Activated CD4-positive, alpha-beta T cell treated with anti-CD3 and anti-CD28 coated beads for 36 hours (primary cell): ENCODE measurements at regions not wholly inside any gene's neighbourhood (a gene's known extent, or its start where the extent isn't known, plus 50 kb on each side); places are given as distances from the start of the nearest gene placed in this dataset.

ENCODE experiments used
- ATAC-seq: fragments of 200-7000 bp; cut with Tn5 transposase; one replicate; pipeline ENCODE4 v1.10.0; 2021; ENCODE audit warnings: mild to moderate bottlenecking, moderate library complexity
- CTCF ChIA-PET: fragments of 350-600 bp; sonication (Branson Sonifier 250); formaldehyde crosslinking; loops from one replicate; lab custom pipeline; 2021; ENCODE audit warnings: antibody characterized with exemption; lab: Charles Lee
- POLR2A ChIA-PET: fragments of 350-600 bp; sonication (Branson Sonifier 250); formaldehyde crosslinking; loops from one replicate; lab custom pipeline; 2021; ENCODE audit warnings: antibody characterized with exemption, inconsistent platforms; lab: Charles Lee
- DNase-seq: peaks from one replicate; pipeline ENCODE4 v3.0.0-alpha.2; 2020
- H3K27ac Mint-ChIP-seq: one replicate; pipeline ENCODE4 v1.8.0; 2021; ENCODE audit warnings: mixed read lengths
- H3K27me3 Mint-ChIP-seq: one replicate; pipeline ENCODE4 v1.8.0; 2021; ENCODE audit warnings: mixed read lengths
- H3K36me3 Mint-ChIP-seq: one replicate; pipeline ENCODE4 v1.8.0; 2021; ENCODE audit warnings: low read depth, mixed read lengths
- H3K4me1 Mint-ChIP-seq: one replicate; pipeline ENCODE4 v1.8.0; 2021; ENCODE audit warnings: mixed read lengths
- H3K4me3 Mint-ChIP-seq: one replicate; pipeline ENCODE4 v1.8.0; 2021; ENCODE audit warnings: mild to moderate bottlenecking, moderate library complexity, mixed read lengths
- H3K9me3 Mint-ChIP-seq: one replicate; pipeline ENCODE4 v1.8.0; 2021; ENCODE audit warnings: low read depth, mixed read lengths
- intact Hi-C, 2 experiments: fragments of 100-400 bp; cut with DNase I in 1 of 2; cut with micrococcal nuclease in 1 of 2; formaldehyde crosslinking; loops; one replicate each; pipeline versions ENCODE4 v1.14.2 to v1.15.1; 2022 to 2024; cut with DNase I, micrococcal nuclease

- ChIA-PET CTCF (interaction anchor here (1.7 kb wide), 1 partner anchor 10 kb away, joined by 5 read pairs; no protein-coding TSS in a partner anchor), POLR2A (no interaction called here)
- H3K27ac Mint-ChIP-seq, result no peak overlapping the region
- H3K27me3 Mint-ChIP-seq, result no peaks in the 10 kb centered on the region
- DNase-seq, result no peak
- intact Hi-C loops, result loop anchor here in 1 of 2 experiments (10.0 kb wide), 1 partner anchor 224 kb away; no protein-coding TSS in a partner anchor
- no peak overlapping the region for H3K4me3 Mint-ChIP-seq
- H3K36me3 Mint-ChIP-seq, result no peaks in the 10 kb centered on the region
- ATAC-seq, result no peak
- no peaks in the 10 kb centered on the region for H3K9me3 Mint-ChIP-seq
- peaks cover 9% of the 10 kb centered on the region for H3K4me1 Mint-ChIP-seq
These were observed 90.5 kb upstream of the EGFL6 start for GRCh38 chrX:13478740-13479451.

DNA sequence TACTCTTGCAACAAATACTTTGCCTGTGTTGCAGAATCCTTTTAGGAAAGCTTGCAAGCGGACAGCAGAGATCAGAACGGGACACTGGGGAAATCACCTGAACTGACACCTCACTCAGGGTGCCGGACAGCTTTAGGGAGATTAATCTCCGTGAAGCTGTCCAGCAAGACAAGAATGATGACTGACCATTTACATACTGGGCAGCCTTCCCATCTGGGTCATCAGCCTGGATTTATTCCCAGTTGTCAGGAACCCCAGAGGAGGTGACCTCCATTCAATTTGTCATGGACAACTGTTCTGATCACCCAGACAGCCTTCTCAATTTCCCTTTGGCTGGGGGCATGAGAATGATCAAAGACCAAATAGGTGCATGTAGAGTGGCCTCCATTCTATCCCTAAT lies 93.0 kb upstream of the EGFL6 start:
- Mint-ChIP-seq H3K4me3 (no peak overlapping the region), H3K4me1 (peaks cover 21% of the 10 kb centered on the region), H3K27ac (no peak overlapping the region), H3K36me3 (no peaks in the 10 kb centered on the region), H3K9me3 (no peaks in the 10 kb centered on the region), H3K27me3 (no peaks in the 10 kb centered on the region)
- POLR2A ChIA-PET, result no interaction called here
- CTCF ChIA-PET, result no interaction called here
- DNase-seq (no peak), ATAC-seq (no peak)
- intact Hi-C loops, result loop anchor here in 1 of 2 experiments (10.0 kb wide), 1 partner anchor 222 kb away; no protein-coding TSS in a partner anchor

GRCh38 chrX:13474164-13474516 lies 95.3 kb upstream of the EGFL6 start:
- no peaks in the 10 kb centered on the region for H3K9me3 Mint-ChIP-seq

GRCh38 chrX:13473442-13474163 lies 95.8 kb upstream of the EGFL6 start:
- intact Hi-C loops, result loop anchor here in 1 of 2 experiments (5.0 to 10.0 kb wide), 2 partner anchors 219 to 381 kb away; no protein-coding TSS in a partner anchor
- Mint-ChIP-seq H3K9me3 (no peaks in the 10 kb centered on the region), H3K4me1 (peaks cover 24% of the 10 kb centered on the region), H3K36me3 (no peaks in the 10 kb centered on the region), H3K27me3 (no peaks in the 10 kb centered on the region), H3K4me3 (peak overlapping the region; percentile 52), H3K27ac (peak overlapping the region; percentile 85)
- CTCF ChIA-PET, result interaction anchor here (0.7 to 1.3 kb wide), 3 partner anchors 15 to 234 kb away, joined by 3 to 5 read pairs (median 3); no protein-coding TSS in a partner anchor
- peak; percentile 10 for DNase-seq
- peak; percentile 42 for ATAC-seq
- POLR2A ChIA-PET, result no interaction called here

More at GRCh38 chrX:13474164-13474516, 95.3 kb upstream of the EGFL6 start:
- ChIA-PET POLR2A (no interaction called here), CTCF (interaction anchor here (0.7 to 1.3 kb wide), 2 partner anchors 14 to 101 kb away, joined by 3 to 5 read pairs; no protein-coding TSS in a partner anchor)
- ATAC-seq (peak; percentile 53), DNase-seq (no peak)
- peak overlapping the region; percentile 52 for H3K4me3 Mint-ChIP-seq
- no peaks in the 10 kb centered on the region for H3K27me3 Mint-ChIP-seq
- no peaks in the 10 kb centered on the region for H3K36me3 Mint-ChIP-seq
- H3K4me1 Mint-ChIP-seq, result peaks cover 24% of the 10 kb centered on the region
- peak overlapping the region; percentile 85 for H3K27ac Mint-ChIP-seq
- intact Hi-C loops, result loop anchor here in 1 of 2 experiments (5.0 to 10.0 kb wide), 2 partner anchors 219 to 382 kb away; no protein-coding TSS in a partner anchor

DNA sequence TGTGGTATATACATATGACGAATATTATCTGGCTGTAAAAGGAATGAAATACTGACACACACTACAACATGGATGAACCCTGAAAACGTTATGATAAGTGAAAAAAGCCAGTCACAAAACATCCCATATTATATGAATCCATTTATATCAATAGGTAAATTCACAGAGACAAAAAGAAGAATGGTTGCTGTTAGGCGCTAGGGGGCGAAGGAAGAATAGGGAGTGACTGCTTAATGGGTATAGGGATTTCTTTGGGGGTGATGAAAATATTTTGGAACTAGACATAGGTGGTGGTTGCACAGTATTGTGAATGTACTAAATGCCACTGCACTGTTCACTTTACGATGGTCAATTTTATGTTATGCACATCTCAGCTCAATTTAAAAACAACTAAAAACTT lies 96.4 kb upstream of the EGFL6 start:
- POLR2A ChIA-PET, result no interaction called here

GRCh38 chrX:13471269-13471668 lies 98.1 kb upstream of the EGFL6 start:
- ATAC-seq (no peak), DNase-seq (no peak)
- no peaks in the 10 kb centered on the region for H3K9me3 Mint-ChIP-seq
- H3K4me1 Mint-ChIP-seq, result peaks cover 24% of the 10 kb centered on the region
- CTCF ChIA-PET, result no interaction called here
- no peak overlapping the region for H3K27ac Mint-ChIP-seq
- no peaks in the 10 kb centered on the region for H3K27me3 Mint-ChIP-seq
- intact Hi-C loops, result loop anchor here in 1 of 2 experiments (5.0 to 10.0 kb wide), 2 partner anchors 216 to 379 kb away; no protein-coding TSS in a partner anchor
- H3K4me3 Mint-ChIP-seq, result no peak overlapping the region
- H3K36me3 Mint-ChIP-seq, result no peaks in the 10 kb centered on the region
- POLR2A ChIA-PET, result no interaction called here

More for the DNA sequence above, 96.4 kb upstream of the EGFL6 start:
- Mint-ChIP-seq H3K27me3 (no peaks in the 10 kb centered on the region), H3K9me3 (no peaks in the 10 kb centered on the region), H3K36me3 (no peaks in the 10 kb centered on the region), H3K4me3 (peak overlapping the region; percentile 52), H3K27ac (peak overlapping the region; percentile 27), H3K4me1 (peaks cover 24% of the 10 kb centered on the region)
- CTCF ChIA-PET, result interaction anchor here (0.7 kb wide), 1 partner anchor 233 kb away, joined by 3 read pairs; no protein-coding TSS in a partner anchor
- intact Hi-C loops, result loop anchor here in 1 of 2 experiments (5.0 to 10.0 kb wide), 2 partner anchors 218 to 381 kb away; no protein-coding TSS in a partner anchor
- DNase-seq (no peak), ATAC-seq (no peak)

- POLR2A ChIA-PET, result no interaction called here
- Mint-ChIP-seq H3K27me3 (no peaks in the 10 kb centered on the region), H3K36me3 (no peaks in the 10 kb centered on the region), H3K27ac (no peak overlapping the region), H3K4me3 (no peak overlapping the region), H3K4me1 (peaks cover 24% of the 10 kb centered on the region), H3K9me3 (no peaks in the 10 kb centered on the region)
- DNase-seq (no peak), ATAC-seq (no peak)
- intact Hi-C loops, result loop anchor here in 1 of 2 experiments (5.0 to 10.0 kb wide), 2 partner anchors 216 to 378 kb away; no protein-coding TSS in a partner anchor
- CTCF ChIA-PET, result no interaction called here
These were observed 98.8 kb upstream of the EGFL6 start for GRCh38 chrX:13470685-13470977.

DNA sequence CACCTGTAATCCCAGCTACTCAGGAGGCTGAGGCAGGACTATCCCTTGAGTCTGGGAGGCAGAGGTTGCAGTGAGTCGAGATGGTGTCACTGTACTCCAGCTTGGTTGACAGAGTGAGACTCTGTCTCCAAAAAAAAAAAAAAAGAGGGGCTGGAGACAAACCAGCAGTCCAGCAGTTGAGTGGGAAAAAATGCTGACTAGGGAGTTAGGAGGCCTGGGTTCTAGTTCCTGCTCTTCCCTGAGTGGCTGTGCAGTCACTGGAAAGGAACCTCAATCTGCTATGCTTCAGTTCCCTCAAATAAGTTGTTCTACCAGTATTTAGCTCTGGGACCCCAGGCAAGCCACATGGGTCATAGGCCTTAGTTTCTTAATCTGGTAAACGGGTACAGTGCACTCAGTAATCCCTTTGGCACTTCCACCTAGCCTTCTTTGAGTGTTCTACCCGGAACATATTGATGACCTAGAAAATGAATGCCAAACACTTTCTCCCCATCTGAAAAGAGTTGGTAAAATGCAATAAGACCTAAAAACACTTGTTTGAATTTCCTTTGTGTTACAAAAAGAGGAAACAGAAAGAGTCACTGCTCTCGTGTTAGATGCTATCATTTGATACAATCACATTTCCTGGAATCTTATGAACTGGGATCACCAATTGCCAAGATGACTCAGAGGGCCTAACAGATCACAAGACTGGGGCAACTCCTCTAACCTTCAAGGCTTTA lies 99.3 kb upstream of the EGFL6 start:
- ATAC-seq (no peak), DNase-seq (no peak)
- Mint-ChIP-seq H3K36me3 (no peaks in the 10 kb centered on the region), H3K9me3 (no peaks in the 10 kb centered on the region), H3K27ac (no peak overlapping the region), H3K27me3 (no peaks in the 10 kb centered on the region), H3K4me1 (peaks cover 24% of the 10 kb centered on the region), H3K4me3 (no peak overlapping the region)
- intact Hi-C loops, result loop anchor here in 1 of 2 experiments (5.0 to 10.0 kb wide), 2 partner anchors 215 to 378 kb away; no protein-coding TSS in a partner anchor
- ChIA-PET POLR2A (no interaction called here), CTCF (interaction anchor here (1.2 kb wide), 1 partner anchor 18 kb away, joined by 3 read pairs; no protein-coding TSS in a partner anchor)

GRCh38 chrX:13468096-13468495 lies 101.3 kb upstream of the EGFL6 start:
- no peak overlapping the region for H3K4me3 Mint-ChIP-seq
- H3K27ac Mint-ChIP-seq, result no peak overlapping the region
- no peaks in the 10 kb centered on the region for H3K27me3 Mint-ChIP-seq
- ATAC-seq, result no peak
- ChIA-PET CTCF (no interaction called here), POLR2A (no interaction called here)
- intact Hi-C loops, result no loop called here
- H3K9me3 Mint-ChIP-seq, result no peaks in the 10 kb centered on the region
- no peaks in the 10 kb centered on the region for H3K36me3 Mint-ChIP-seq
- DNase-seq, result no peak
- H3K4me1 Mint-ChIP-seq, result peaks cover 8% of the 10 kb centered on the region

DNA sequence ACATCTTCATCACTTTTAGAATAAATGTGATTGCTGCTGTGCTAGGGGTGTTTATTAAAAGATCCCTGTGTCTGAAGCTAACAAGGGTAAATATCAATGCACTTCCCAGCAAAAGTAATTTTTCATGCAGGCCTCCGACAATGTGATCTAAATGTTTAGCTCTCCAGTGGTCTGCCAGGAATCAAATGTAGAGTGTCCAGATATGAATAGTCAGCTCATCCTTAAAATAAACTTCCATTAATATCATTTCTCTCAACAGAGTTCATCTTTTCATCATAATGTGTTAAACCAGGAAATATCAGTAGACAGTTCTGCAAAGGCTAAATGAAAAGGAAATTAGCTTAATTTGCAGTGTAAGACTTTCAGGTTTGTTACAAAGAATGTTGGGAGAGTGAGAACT lies 102.2 kb upstream of the EGFL6 start:
- H3K4me1 Mint-ChIP-seq, result peaks cover 4% of the 10 kb centered on the region
- intact Hi-C loops, result no loop called here
- no peaks in the 10 kb centered on the region for H3K9me3 Mint-ChIP-seq
- DNase-seq, result no peak
- H3K27me3 Mint-ChIP-seq, result no peaks in the 10 kb centered on the region
- H3K36me3 Mint-ChIP-seq, result no peaks in the 10 kb centered on the region
- H3K27ac Mint-ChIP-seq, result no peak overlapping the region
- POLR2A ChIA-PET, result interaction anchor here (0.6 kb wide), 1 partner anchor 454 kb away, joined by 3 read pairs; no protein-coding TSS in a partner anchor
- no peak overlapping the region for H3K4me3 Mint-ChIP-seq
- ATAC-seq, result no peak
- CTCF ChIA-PET, result interaction anchor here (0.7 kb wide), 1 partner anchor 645 kb away, joined by 3 read pairs; no protein-coding TSS in a partner anchor
